Neural progenitor cell (in vitro differentiated cells): ENCODE measurements at regions not wholly inside any gene's neighbourhood (a gene's known extent, or its start where the extent isn't known, plus 50 kb on each side); places are given as distances from the start of the nearest gene placed in this dataset.

Experiments
- DNase-seq: peaks from one replicate; pipeline ENCODE4 v3.0.0-alpha.2; 2016; ENCODE audit warnings: low spot score
- H2AFZ ChIP-seq: fragments of 200-600 bp; sonication (generic); replicated peaks from 2 replicates; pipeline ENCODE4 v1.6.1; 2016; ENCODE audit warnings: antibody characterized with exemption
- H3F3A ChIP-seq: fragments of 200-600 bp; sonication (generic); 2 replicates; pipeline ENCODE4 v1.6.1; 2016; ENCODE audit warnings: antibody characterized with exemption, low read depth
- H3K27ac ChIP-seq: fragments of 200-600 bp; sonication (generic); 2 replicates; pipeline ENCODE4 v1.5.1; 2016; ENCODE audit warnings: mild to moderate bottlenecking
- H3K27me3 ChIP-seq: fragments of 200-600 bp; sonication (generic); 2 replicates; pipeline ENCODE4 v1.6.1; 2016; ENCODE audit warnings: mild to moderate bottlenecking, moderate library complexity
- H3K36me3 ChIP-seq: fragments of 200-600 bp; sonication (generic); 2 replicates; pipeline ENCODE4 v1.5.1; 2016
- H3K4me1 ChIP-seq: fragments of 200-600 bp; sonication (generic); 2 replicates; pipeline ENCODE4 v1.6.1; 2016; ENCODE audit warnings: mixed run types
- H3K4me2 ChIP-seq: fragments of 200-600 bp; sonication (generic); 2 replicates; pipeline ENCODE4 v1.6.1; 2016
- H3K4me3 ChIP-seq: fragments of 200-600 bp; sonication (generic); 2 replicates; pipeline ENCODE4 v1.5.1; 2016
- H3K79me2 ChIP-seq: fragments of 200-600 bp; sonication (generic); 2 replicates; pipeline ENCODE4 v1.6.1; 2016; ENCODE audit warnings: low read depth
- H3K9ac ChIP-seq: fragments of 200-600 bp; sonication (generic); 2 replicates; pipeline ENCODE4 v1.6.1; 2016
- H3K9me3 ChIP-seq: fragments of 200-600 bp; sonication (generic); 2 replicates; pipeline ENCODE4 v1.5.1; 2016; ENCODE audit warnings: low read depth
- H4K20me1 ChIP-seq: fragments of 200-600 bp; sonication (generic); 2 replicates; pipeline ENCODE4 v1.6.1; 2016; ENCODE audit warnings: low read depth
- H3K27ac Mint-ChIP-seq: 3 replicates; pipeline ENCODE4 v1.8.0; 2021; ENCODE audit warnings: mixed read lengths
- H3K27me3 Mint-ChIP-seq: 2 replicates; pipeline ENCODE4 v1.8.0; 2022; ENCODE audit warnings: low read depth, mild to moderate bottlenecking, inconsistent platforms, moderate library complexity, mixed read lengths; ENCODE audit not compliant: insufficient read depth
- H3K36me3 Mint-ChIP-seq: 3 replicates; pipeline ENCODE4 v1.8.0; 2021; ENCODE audit warnings: mixed read lengths
- H3K4me1 Mint-ChIP-seq: 3 replicates; pipeline ENCODE4 v1.8.0; 2021; ENCODE audit warnings: mixed read lengths
- H3K4me3 Mint-ChIP-seq: 3 replicates; pipeline ENCODE4 v1.8.0; 2021; ENCODE audit warnings: mild to moderate bottlenecking, moderate library complexity, mixed read lengths
- H3K9me3 Mint-ChIP-seq: 3 replicates; pipeline ENCODE4 v1.8.0; 2020; ENCODE audit warnings: mixed read lengths
- CTCF ChIP-seq: fragments of 200-600 bp; sonication (generic); IDR thresholded peaks from 2 replicates; pipeline ENCODE4 v1.5.1; 2017; ENCODE audit warnings: antibody characterized with exemption, mild to moderate bottlenecking
- EZH2 ChIP-seq: fragments of 200-600 bp; sonication (generic); IDR thresholded peaks from 2 replicates; pipeline ENCODE4 v1.6.1; 2017; ENCODE audit warnings: antibody characterized with exemption, mild to moderate bottlenecking, moderate library complexity
- EZH2phosphoT487 ChIP-seq: fragments of 200-600 bp; sonication (generic); IDR thresholded peaks from 2 replicates; pipeline ENCODE4 v1.6.1; 2017; ENCODE audit warnings: antibody characterized with exemption

GRCh38 chr3:16721494-16721893 is 116.3 kb upstream of the DAZL start:
- Mint-ChIP-seq H3K36me3 (no peaks in the 10 kb centered on the region), H3K4me1 (peaks cover 6% of the 10 kb centered on the region), H3K9me3 (peaks cover 4% of the 10 kb centered on the region), H3K27ac (no peak overlapping the region), H3K27me3 (no peaks in the 10 kb centered on the region), H3K4me3 (no peak overlapping the region)
- no peaks in the 10 kb centered on the region for H4K20me1 ChIP-seq
- no peak overlapping the region for H3K4me3 ChIP-seq
- no peak overlapping the region for H3K9ac ChIP-seq
- H3K4me1 ChIP-seq: peaks cover 13% of the 10 kb centered on the region
- no peaks in the 10 kb centered on the region for H3K27me3 ChIP-seq
- no peak for DNase-seq
- peak overlapping the region; percentile 24 for H2AFZ ChIP-seq
- H3K79me2 ChIP-seq: no peaks in the 10 kb centered on the region
- H3K9me3 ChIP-seq: peaks cover 8% of the 10 kb centered on the region
- H3K27ac ChIP-seq: no peak overlapping the region
- peaks cover 3% of the 10 kb centered on the region for H3K36me3 ChIP-seq
- no peak overlapping the region for H3K4me2 ChIP-seq
- TF ChIP-seq CTCF (no peak), EZH2 (no peak), EZH2phosphoT487 (no peak)
- H3F3A ChIP-seq: no peaks in the 10 kb centered on the region

GRCh38 chr3:16723978-16724377 is 118.8 kb upstream of the DAZL start:
- TF ChIP-seq EZH2 (no peak), CTCF (peak; percentile 51), EZH2phosphoT487 (no peak)
- Mint-ChIP-seq H3K36me3 (no peaks in the 10 kb centered on the region), H3K27me3 (no peaks in the 10 kb centered on the region), H3K4me1 (peaks cover 6% of the 10 kb centered on the region), H3K4me3 (no peak overlapping the region), H3K27ac (no peak overlapping the region), H3K9me3 (peaks cover 4% of the 10 kb centered on the region)
- Histone ChIP-seq H3K9ac (no peak overlapping the region), H3K36me3 (peaks cover 3% of the 10 kb centered on the region), H3K4me1 (peaks cover 13% of the 10 kb centered on the region), H4K20me1 (no peaks in the 10 kb centered on the region), H2AFZ (no peak overlapping the region), H3K27me3 (no peaks in the 10 kb centered on the region), H3K4me2 (no peak overlapping the region), H3K4me3 (no peak overlapping the region), H3K27ac (no peak overlapping the region), H3K9me3 (peaks cover 8% of the 10 kb centered on the region), H3F3A (no peaks in the 10 kb centered on the region), H3K79me2 (no peaks in the 10 kb centered on the region)
- DNase-seq: peak; percentile 82

- Histone ChIP-seq H2AFZ (peak overlapping the region; percentile 66), H3F3A (no peaks in the 10 kb centered on the region), H3K9ac (no peak overlapping the region), H4K20me1 (no peaks in the 10 kb centered on the region), H3K4me3 (no peak overlapping the region), H3K27me3 (no peaks in the 10 kb centered on the region), H3K79me2 (no peaks in the 10 kb centered on the region), H3K27ac (no peak overlapping the region), H3K9me3 (peaks cover 8% of the 10 kb centered on the region), H3K4me2 (no peak overlapping the region), H3K36me3 (peaks cover 3% of the 10 kb centered on the region), H3K4me1 (peaks cover 13% of the 10 kb centered on the region)
- no peak for TF ChIP-seq EZH2phosphoT487
- TF ChIP-seq EZH2: no peak
- no peak for TF ChIP-seq CTCF
- Mint-ChIP-seq H3K9me3 (peaks cover 4% of the 10 kb centered on the region), H3K4me1 (peaks cover 6% of the 10 kb centered on the region), H3K27me3 (no peaks in the 10 kb centered on the region), H3K27ac (no peak overlapping the region), H3K36me3 (no peaks in the 10 kb centered on the region), H3K4me3 (no peak overlapping the region)
- DNase-seq: no peak
Observed at GRCh38 chr3:16724487-16724886, 119.3 kb upstream of the DAZL start.

- no peaks in the 10 kb centered on the region for H4K20me1 ChIP-seq
- H2AFZ ChIP-seq: no peak overlapping the region
- no peak overlapping the region for H3K9ac ChIP-seq
- no peak for DNase-seq
- H3K4me2 ChIP-seq: no peak overlapping the region
- H3K4me3 Mint-ChIP-seq: no peak overlapping the region
- H3K27ac Mint-ChIP-seq: no peak overlapping the region
- no peaks in the 10 kb centered on the region for H3K27me3 Mint-ChIP-seq
- no peaks in the 10 kb centered on the region for H3K36me3 Mint-ChIP-seq
- H3K79me2 ChIP-seq: no peaks in the 10 kb centered on the region
- no peaks in the 10 kb centered on the region for H3K27me3 ChIP-seq
- H3K36me3 ChIP-seq: peaks cover 3% of the 10 kb centered on the region
- peaks cover 6% of the 10 kb centered on the region for H3K4me1 Mint-ChIP-seq
- peaks cover 8% of the 10 kb centered on the region for H3K9me3 ChIP-seq
- no peak overlapping the region for H3K27ac ChIP-seq
- no peak for TF ChIP-seq CTCF
- TF ChIP-seq EZH2phosphoT487: no peak
- TF ChIP-seq EZH2: no peak
- no peak overlapping the region for H3K4me3 ChIP-seq
- H3K9me3 Mint-ChIP-seq: peaks cover 4% of the 10 kb centered on the region
- no peaks in the 10 kb centered on the region for H3F3A ChIP-seq
- peaks cover 13% of the 10 kb centered on the region for H3K4me1 ChIP-seq
Observed at GRCh38 chr3:16725972-16726371, 120.7 kb upstream of the DAZL start.
